AG04450 (cell line): ENCODE measurements at regions not wholly inside any gene's neighbourhood (a gene's known extent, or its start where the extent isn't known, plus 50 kb on each side); places are given as distances from the start of the nearest gene placed in this dataset. TPM values are rescaled to one million over a fixed set of nuclear protein-coding genes. Genes with fewer than 3 reads are reported as not detected.
"Not testable (repeated sequence)": the region's sequence is repeated elsewhere in the genome, so short reads cannot be mapped to it uniquely, and the experiment has no call there.

Experiments used
- CTCF ChIA-PET: fragments of 300-600, 350-600 bp; formaldehyde crosslinking; extraction: SDS; loops from one replicate; lab custom pipeline; 2022; ENCODE audit warnings: antibody characterized with exemption, inconsistent platforms; lab: Charles Lee
- POLR2A ChIA-PET: fragments of 350-600 bp; formaldehyde crosslinking; extraction: SDS; loops from one replicate; lab custom pipeline; 2021; ENCODE audit warnings: antibody characterized with exemption, inconsistent platforms; lab: Yijun Ruan, JAX
- DNase-seq: peaks from one replicate; pipeline ENCODE4 v3.0.0-alpha.2; 2011; ENCODE audit warnings: low read depth, low spot score
- H3K27ac ChIP-seq: one replicate; pipeline ENCODE4 v1.5.1; 2012; ENCODE audit warnings: low read depth, low read length, control low read depth
- H3K27me3 ChIP-seq: one replicate; pipeline ENCODE4 v1.6.0; 2012; ENCODE audit warnings: low read length; ENCODE audit not compliant: control insufficient read depth, insufficient read depth
- H3K4me3 ChIP-seq: 2 replicates; pipeline ENCODE4 v1.5.1; 2011; ENCODE audit warnings: mild to moderate bottlenecking, low read depth, low read length, control low read depth
- H3K9me3 ChIP-seq: 2 replicates; pipeline ENCODE4 v1.5.1; 2012; ENCODE audit warnings: low read length; ENCODE audit not compliant: control insufficient read depth, insufficient read depth
- small RNA-seq: library from RNA; depleted of rRNA; stranded (forward); fragments of <200 nt; gene quantifications from one replicate; pipeline ENCODE3, GENCODE V24; 2012; ENCODE audit warnings: low read depth; ENCODE audit not compliant: insufficient read length
- TF ChIP-seq, protein P1 (sequence below): IDR thresholded peaks from 2 replicates; pipeline ENCODE4 v1.5.1; 2011; ENCODE audit warnings: low read depth, low read length, control low read depth, inconsistent platforms

DNA sequence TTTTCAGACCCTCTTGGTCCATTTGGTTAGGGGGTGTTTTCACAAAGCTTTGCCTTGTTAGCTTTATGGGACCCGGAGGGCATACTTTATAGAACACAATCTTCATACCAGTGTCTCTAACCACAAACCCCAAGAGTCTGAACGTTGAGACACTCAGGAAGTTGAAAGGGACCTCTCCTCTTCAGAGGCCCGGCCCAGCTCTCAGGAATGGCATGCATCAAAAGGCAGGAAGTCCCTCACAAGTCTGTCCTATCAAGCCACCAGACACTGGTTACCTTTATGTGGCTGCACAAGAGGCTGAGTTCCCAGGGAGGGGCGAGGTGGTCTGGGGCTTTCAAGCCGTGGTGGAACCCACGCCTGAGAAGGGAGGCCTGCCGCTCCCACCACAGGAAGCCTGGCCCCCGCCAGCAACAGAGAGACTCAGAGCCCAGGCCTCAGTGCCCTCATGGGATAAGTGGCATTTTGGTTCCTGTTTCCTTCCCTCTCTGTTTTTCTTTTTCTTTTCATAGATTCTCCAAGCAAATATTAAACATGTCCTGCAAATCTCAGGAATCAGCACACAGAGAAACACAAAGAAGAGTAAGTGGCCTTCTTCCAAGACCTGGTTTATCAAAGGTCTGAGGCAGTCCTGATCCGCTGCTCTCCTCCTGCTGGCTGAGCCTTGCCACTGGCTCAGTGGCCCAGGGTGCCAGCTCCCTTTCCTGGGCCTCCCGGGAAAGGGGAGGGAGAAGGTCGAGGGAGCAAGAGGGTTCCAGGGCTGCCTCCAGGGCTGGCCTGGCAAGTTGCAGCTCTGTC lies 50.6 kb upstream of the SMURF2 start:
- H3K9me3 ChIP-seq, H3K27me3 ChIP-seq, H3K4me3 ChIP-seq, CTCF ChIA-PET, H3K27ac ChIP-seq, DNase-seq, POLR2A ChIA-PET: not testable (repeated sequence)
- TF ChIP-seq, protein P1, sequence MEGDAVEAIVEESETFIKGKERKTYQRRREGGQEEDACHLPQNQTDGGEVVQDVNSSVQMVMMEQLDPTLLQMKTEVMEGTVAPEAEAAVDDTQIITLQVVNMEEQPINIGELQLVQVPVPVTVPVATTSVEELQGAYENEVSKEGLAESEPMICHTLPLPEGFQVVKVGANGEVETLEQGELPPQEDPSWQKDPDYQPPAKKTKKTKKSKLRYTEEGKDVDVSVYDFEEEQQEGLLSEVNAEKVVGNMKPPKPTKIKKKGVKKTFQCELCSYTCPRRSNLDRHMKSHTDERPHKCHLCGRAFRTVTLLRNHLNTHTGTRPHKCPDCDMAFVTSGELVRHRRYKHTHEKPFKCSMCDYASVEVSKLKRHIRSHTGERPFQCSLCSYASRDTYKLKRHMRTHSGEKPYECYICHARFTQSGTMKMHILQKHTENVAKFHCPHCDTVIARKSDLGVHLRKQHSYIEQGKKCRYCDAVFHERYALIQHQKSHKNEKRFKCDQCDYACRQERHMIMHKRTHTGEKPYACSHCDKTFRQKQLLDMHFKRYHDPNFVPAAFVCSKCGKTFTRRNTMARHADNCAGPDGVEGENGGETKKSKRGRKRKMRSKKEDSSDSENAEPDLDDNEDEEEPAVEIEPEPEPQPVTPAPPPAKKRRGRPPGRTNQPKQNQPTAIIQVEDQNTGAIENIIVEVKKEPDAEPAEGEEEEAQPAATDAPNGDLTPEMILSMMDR: peak; percentile 24; the same call in 1 of the 2 replicates

Small RNA genes in the stretch of these regions (small RNA-seq; reads per million reads assigned to genes)
- gene AC103810.3: not detected
- gene BPTFP1: not detected
- gene MINOS1P2: not detected
- not detected for gene MIR6080
